ENCODE measurements at regions not wholly inside any gene's neighbourhood (a gene's known extent, or its start where the extent isn't known, plus 50 kb on each side); places are given as distances from the start of the nearest gene placed in this dataset.

DNA sequence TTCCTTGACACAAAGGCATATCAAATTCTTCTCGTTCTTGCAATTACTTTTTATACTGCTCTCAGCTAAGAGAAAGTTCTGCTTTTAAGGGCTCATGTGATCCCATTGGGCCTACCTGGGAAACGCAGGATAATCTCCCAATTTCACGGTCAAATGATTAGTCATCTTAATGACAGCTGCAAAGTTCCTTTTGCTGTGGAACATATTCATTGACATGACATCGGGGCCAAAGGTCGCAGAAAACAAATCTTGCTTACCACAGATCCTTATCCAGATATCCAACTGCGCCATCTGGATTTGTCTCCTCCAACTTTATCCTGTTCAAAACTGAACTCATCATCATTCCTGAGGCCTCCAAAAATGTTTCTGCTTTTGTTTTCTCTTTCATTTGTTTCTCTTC, 1085.6 kb upstream of the WWC1 start:
- FAIRE-seq = no peak

DNA sequence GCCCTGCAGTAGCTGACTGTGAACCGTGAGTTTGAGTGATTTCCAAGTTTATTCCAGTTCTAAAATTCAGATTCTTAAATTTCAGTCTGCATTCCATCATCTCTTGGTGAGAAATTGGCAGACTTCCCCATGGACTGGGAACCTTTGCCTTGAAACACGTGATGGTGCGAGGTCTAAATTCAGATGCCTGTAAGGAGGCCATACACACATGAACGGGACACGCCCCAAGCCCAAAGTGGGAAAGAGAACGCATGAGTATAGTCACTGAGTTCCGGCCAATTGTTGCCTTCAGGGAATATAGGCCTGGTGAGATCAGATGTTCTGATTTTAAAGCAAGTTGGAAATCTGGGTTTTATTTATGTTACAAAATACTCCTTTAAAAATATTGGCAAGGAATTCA, 1084.4 kb upstream of the WWC1 start:
- FAIRE-seq = no peak
- no peak for DNase-seq (ENCODE audit: extremely low spot score, insufficient read length, low read depth)

More for the DNA sequence above, 1085.6 kb upstream of the WWC1 start:
- no peak for DNase-seq (ENCODE audit: extremely low spot score, insufficient read length, low read depth)

DNA sequence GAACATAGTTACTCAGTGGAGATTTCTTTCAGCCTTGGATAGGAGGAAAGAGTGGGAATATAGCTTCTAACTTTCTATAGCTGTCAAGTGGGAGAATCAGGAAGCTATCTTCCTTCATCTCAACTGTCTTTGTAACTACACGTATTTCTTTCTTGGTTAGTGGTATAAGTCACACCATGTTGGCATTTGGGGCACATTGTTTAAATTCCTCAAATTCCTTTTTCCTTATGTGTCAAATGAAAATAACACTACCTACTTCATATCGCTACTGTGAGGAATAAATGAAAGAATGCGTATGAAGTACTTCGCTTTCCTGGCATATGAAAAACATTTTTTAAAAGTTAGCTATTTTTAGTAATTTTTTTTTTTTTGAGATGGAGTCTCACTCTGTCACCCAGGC, 1082.5 kb upstream of the WWC1 start:
- FAIRE-seq (no peak), DNase-seq (ENCODE audit: extremely low spot score, insufficient read length, low read depth) (no peak)

DNA sequence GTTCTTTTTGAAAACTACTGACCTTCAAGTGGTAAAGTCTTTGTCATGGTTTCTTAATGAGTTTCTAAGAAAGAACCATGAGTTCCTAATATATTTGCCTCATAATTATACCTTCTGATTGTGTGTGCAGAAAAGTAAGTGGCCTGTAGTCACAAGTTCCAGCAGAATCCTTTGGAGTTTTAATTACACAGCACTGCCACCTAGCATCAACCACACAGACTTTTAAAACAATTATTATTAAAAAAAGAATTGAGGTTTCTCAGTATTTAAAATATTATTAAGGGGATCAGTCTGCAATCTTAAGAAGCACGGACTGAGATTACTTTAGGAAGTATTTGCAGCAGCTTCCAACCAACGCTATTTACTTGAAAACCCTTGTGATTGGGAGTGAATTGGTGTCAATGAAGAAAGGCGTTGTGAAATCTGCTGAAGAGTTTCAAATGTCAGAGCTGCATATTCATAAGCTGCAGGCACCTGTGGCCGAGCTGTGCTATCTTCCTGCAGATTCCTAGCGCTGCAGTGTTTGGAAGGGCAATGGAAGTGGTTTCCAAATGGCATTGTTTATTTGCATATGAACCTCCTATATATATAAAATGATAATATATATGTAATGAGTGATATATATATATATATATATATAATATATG, 1074.2 kb upstream of the WWC1 start:
- FAIRE-seq = no peak
- no peak for DNase-seq (ENCODE audit: extremely low spot score, insufficient read length, low read depth)

DNA sequence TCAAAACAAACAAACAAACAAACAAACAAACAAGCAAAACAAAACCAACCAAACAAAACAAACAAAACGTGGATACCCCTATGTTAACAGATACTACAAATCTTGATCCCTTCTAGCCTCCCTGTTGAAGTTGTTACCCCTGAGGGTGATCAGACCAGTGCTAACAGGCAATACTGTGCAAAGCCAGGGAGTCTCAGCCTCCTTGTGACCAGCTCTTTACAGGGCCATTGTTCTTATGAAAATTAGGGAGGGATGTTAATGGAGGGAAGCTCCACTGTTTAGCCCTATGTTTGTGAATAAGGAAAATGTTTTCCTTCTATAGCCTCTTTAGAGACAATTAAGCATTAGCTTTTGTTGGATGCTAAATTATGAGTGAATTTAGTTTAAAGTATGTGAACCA, 1072.1 kb upstream of the WWC1 start:
- DNase-seq (ENCODE audit: extremely low spot score, insufficient read length, low read depth) (no peak), FAIRE-seq (no peak)

DNA sequence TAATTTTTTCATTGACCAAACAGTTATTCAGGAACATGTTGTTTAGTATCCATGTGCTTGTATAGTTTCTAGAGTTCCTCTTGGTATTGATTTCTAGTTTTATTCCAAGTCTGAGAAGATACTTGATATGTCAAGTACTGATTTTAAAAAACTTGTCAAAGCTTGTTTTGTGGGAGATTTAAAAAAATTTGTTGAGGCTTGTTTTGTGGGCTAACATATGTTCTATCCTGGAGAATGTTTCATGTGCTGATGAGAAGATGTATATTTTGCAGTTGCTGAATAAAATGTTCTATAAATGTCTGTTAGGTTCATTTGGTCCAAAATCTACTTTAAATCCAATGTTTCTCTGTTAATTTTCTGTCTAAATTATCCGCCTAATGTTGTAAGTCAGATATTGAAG, 1065.1 kb upstream of the WWC1 start:
- FAIRE-seq (no peak), DNase-seq (ENCODE audit: extremely low spot score, insufficient read length, low read depth) (no peak)

DNA sequence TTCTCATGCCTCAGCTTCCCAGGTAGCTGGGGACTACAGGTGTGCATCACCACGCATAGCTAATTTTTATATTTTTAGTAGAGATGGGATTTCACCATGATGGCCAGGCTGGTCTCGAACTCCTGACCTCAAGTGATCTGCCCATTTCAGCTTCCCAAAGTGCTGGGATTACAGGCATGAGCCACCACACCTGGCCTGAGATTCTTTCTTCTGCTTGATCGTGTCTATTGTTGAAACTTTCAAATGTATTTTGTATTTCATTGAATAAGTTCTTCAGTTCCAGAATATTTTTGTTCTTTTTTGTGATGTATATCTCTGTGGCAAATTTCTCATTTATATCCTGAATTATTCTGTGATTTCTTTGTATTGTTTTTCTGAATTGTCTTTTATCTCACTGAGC, 1063.3 kb upstream of the WWC1 start:
- FAIRE-seq = no peak

DNA sequence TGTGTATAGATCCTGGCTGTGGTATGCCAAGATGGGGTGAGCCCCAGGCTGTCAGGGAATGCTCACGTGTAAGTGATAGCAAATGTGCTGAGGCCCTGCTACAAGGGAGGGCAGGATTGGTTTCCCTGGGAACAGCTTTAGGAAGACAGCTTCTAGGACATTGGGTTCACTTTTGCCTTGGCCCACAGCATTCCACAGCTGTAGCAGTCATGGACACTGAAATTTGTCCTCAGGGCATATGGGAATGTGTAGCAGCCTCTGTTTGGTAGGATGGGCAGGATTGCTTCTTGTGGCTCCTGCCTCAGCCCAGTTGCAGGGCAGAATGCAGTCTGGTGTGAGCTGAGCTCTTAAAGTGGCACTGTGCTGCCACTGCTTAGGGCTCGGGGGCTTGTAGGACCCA, 1061.7 kb upstream of the WWC1 start:
- FAIRE-seq = no peak
- no peak for DNase-seq (ENCODE audit: extremely low spot score, insufficient read length, low read depth)

More for the DNA sequence above, 1063.3 kb upstream of the WWC1 start:
- DNase-seq (ENCODE audit: extremely low spot score, insufficient read length, low read depth) = no peak

DNA sequence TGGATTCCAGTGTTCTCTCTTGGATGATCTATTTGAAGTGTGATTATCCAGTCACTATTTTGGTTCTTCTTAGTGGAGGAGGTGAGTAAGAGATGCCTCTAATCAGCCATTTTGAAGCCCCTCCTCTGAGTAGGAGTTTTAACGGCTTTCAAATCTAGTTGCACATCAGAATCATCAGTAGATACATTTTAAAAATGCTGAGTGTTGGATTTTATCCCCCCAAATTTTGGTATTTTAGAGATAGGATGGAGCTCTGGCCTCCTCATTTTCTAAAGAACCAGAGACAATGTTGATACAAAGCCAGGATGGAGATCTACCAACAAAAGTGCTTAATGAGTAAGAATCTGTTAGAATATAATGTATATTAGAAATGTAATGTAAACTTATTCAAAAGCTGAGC, 1061.0 kb upstream of the WWC1 start:
- no peak for FAIRE-seq

DNA sequence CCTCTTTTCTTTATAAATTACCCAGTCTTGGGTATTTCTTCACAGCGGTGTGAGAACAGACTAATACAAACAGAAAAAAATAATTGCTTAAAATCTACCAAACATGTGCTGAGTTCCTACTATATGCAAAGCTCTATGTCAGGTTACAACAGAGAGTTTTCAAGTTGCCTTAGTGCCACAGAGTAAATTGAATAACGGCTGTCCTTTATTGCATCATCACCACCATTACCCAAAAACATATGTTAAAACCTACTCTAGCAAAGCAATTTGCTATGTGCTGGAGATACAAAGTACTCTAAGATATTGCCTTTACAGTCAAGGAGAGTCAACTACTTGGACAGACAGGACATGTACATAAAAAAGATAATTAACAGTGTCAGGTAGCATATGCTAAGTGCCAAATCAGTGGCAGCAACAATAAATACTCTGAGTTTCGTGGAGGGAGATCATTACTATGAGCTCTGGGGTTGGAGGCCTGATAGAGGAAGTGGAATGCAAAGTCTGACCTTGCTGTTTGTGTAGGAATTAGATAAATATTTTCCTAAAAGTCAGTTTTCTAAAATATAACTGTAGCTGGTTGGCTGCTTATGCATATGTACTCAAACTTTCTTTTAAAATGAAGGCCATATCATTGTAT, 1058.7 kb upstream of the WWC1 start:
- FAIRE-seq = no peak
- DNase-seq (ENCODE audit: extremely low spot score, insufficient read length, low read depth) = no peak

More for the DNA sequence above, 1061.0 kb upstream of the WWC1 start:
- DNase-seq (ENCODE audit: extremely low spot score, insufficient read length, low read depth) = no peak

DNA sequence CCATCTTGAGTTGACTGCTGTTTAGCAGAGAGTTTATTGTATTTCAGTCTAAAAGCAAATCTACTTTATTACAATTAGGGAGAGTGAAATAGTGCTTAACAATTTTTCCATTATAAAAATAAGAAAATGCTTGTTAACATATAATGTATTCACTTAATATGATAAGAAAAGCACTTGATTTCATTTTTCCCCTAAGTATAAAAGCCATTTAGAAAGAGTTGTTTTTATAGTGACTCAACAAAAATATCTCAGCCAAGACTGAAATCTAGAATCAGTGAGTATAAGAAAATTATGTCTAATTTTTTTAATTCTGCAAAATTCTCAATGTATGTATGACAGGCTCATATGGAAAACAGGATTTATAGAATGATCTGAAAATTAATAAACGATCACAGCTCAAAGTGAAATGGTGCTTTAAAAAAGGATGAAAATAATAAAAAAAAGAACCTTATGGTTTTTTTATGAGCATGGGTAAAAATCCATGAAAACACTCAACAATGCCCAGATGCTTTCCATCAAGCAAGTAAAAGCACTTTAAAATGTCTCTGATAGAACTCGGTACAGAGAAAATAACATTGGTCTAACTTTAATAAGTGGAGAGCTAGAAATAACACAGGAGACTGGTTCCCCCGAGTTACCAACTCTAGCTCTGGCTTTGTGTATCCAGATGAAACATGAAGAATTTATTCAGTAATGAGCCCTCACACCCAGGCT, 1057.8 kb upstream of the WWC1 start:
- FAIRE-seq (no peak), DNase-seq (ENCODE audit: extremely low spot score, insufficient read length, low read depth) (no peak)

DNA sequence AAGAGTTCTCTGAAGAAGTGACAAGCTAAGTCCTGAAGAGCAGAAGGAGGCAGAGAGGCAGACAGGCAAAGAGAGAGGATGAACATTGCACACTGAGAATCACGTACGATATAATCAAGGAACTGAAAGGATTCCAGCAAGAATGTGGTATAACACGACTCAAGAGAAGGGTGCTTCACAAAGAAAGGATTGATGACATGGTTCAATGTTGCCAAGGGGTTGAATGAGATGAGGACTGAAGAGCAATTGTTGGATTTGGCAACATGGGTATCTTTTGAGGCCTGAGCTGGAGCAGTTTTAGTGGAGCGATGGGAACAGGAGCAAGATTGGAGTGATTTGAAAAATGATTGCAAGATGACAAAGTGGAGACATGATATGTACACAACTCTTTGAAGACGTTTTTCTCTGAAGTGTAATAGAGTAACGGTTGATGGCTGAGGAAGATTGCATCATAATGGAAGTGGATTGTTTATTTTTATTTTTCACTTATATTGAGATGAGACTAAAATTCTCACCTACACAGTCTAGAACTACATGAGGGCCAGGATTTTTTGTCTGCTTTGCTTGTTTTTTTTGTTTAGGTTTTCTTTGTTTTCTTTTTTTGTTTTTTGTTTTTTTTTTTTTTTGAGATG, 1049.9 kb upstream of the WWC1 start:
- DNase-seq (ENCODE audit: extremely low spot score, insufficient read length, low read depth) = no peak
- FAIRE-seq = no peak

DNA sequence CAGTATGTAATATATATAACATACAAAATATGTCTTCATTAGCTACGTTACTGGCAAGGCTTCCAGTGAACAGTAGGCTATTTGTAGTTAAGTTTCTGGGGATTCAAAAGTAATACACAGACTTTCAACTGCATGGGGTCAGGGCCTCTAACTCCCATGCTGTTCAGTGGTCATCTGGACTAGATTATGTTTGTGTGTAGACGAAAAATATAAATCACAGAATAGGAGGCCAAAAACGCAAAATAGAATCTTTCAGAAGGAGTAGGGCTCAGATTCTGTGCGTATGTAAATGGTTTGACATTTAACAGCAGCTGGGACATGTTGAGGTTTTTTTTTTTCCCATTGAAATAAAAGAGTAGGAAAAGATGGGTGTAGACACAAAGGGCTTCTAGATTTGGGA, 1048.7 kb upstream of the WWC1 start:
- FAIRE-seq (no peak), DNase-seq (ENCODE audit: extremely low spot score, insufficient read length, low read depth) (no peak)

DNA sequence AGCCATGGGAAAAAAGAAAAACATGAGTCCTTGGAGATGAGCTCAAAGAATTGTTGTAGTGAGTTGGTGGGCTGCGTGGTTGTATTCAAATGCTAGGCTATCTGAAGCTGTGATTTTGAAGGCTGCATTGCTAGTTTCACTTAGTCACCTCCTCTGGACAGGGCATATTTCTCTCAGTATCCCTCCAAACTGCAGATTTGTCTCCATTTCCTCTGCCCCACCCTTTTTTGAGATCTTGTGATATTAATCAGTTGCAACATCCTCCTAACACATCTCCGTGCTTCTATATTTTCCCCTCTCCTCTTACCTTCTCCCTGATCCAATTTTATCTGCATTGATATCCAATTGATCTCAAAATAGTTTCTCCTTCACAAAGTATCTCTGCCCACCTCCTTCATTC, 1048.0 kb upstream of the WWC1 start:
- DNase-seq (ENCODE audit: extremely low spot score, insufficient read length, low read depth) (no peak), FAIRE-seq (no peak)

DNA sequence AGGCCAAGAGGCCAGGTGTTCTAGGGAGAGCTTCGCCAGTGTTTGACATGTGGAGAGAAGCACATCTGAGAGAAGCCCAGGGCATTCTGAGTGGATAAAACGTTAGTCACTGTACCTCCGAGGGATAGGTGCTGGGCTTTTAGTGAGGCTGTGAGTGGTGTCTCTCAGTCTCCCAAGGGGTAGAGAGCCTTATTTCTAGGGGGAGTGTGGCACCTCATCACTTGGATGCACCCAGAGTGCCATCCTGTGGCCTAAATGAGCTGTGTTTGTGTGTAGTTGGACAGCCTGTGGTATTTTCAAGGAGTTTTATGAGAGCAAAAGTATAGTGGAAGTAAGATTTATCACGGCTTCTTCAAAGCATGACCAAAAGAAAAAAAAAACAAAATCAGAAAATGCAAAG, 1046.9 kb upstream of the WWC1 start:
- no peak for DNase-seq (ENCODE audit: extremely low spot score, insufficient read length, low read depth)
- no peak for FAIRE-seq

DNA sequence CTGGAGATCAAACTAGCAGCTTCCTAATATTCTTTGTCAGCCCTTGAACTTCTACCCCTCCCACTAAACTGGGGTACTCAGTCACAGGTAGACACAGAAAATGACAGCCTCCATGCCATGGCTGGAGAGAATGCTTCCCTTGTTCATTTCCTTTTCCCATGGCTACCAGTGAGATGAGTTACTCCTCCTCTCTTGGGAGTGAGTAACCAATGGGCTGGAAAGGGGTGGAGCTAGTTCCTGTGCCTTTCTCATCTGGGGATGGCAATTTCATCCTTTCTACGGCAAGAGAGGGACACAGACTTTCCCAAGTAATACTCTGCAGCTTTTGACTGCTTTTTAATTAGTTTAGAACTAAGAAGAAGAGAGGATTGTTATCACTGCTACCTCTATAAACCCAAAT, 1045.6 kb upstream of the WWC1 start:
- DNase-seq (ENCODE audit: extremely low spot score, insufficient read length, low read depth) (no peak), FAIRE-seq (no peak)

DNA sequence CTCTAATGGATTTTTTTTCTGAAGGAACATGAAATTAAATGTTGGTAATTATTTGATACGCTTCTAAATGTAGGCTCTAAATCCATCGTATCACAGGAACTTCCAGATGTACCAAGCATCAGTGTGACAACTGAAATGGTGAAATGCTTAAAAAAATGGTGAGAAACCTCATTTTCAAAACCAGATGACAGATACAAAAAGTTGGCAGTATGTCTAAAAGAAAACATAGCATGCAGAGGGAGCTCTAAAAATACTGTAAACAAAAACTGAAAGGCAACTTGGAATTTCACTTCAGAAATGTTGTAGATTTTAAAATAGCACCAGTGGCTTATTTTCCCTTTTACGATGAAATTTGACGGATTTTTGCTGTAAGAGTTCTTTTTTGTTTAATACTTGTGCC, 1043.6 kb upstream of the WWC1 start:
- FAIRE-seq = no peak
- DNase-seq (ENCODE audit: extremely low spot score, insufficient read length, low read depth) = no peak

DNA sequence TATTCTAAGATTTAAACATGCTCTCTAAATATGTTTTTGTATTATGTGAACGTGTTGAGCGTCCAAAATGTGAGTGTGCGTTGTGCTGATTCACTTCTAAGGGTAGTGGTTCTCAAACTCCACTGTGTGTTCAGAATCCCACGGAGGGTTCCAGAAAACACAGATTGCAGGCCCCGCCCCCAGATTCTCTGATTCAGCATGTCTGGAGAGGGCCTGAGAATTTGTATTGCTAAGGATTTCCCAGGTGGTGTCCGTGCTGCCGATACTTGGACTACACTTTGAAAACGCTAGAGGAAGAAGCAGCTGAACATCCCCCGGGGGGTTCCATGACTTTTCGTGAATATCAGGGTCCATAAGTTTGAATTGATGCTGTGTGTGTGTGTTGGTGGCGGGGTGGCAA, 1043.2 kb upstream of the WWC1 start:
- no peak for FAIRE-seq

DNA sequence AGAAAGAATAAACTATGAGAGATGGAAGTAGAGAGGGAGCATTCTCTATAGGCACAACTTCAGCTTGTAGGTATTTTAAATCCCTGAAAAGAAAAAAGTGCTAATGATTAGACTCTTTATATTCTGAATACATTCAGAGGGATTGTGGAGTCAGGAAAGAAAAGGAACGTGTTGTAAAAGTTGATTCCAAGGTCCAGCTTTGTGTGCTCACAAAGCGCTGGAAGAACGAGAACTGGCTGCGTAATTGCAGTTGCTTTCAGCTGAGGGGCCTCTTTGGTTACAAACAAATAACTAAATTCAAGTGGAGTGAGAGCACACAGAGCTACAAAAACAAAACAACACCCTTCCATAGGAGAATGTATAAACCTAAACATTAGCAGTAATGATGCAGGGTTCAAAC, 1040.4 kb upstream of the WWC1 start:
- FAIRE-seq (no peak), DNase-seq (ENCODE audit: extremely low spot score, insufficient read length, low read depth) (no peak)

More for the DNA sequence above, 1043.2 kb upstream of the WWC1 start:
- DNase-seq (ENCODE audit: extremely low spot score, insufficient read length, low read depth) = no peak

DNA sequence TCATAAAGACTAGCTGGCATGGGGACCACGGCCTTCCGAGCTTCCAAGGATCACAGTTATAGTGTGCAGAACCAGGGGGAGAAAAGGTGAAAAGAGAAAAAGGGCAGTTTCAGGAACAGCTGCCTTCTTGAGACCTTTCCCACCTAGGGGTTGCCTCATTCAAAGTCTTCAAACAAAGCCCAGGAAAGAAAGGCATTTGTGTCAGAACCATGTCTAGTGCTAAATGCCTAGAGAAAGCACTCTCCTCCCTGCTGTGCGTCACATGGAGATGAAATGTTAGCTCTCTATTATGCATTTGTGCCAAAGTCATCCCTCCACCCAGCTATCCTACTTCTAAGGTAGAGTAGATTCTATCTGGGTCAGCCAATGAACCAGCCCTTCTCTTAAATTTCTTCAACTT, 1037.3 kb upstream of the WWC1 start:
- no peak for FAIRE-seq
- no peak for DNase-seq (ENCODE audit: extremely low spot score, insufficient read length, low read depth)

DNA sequence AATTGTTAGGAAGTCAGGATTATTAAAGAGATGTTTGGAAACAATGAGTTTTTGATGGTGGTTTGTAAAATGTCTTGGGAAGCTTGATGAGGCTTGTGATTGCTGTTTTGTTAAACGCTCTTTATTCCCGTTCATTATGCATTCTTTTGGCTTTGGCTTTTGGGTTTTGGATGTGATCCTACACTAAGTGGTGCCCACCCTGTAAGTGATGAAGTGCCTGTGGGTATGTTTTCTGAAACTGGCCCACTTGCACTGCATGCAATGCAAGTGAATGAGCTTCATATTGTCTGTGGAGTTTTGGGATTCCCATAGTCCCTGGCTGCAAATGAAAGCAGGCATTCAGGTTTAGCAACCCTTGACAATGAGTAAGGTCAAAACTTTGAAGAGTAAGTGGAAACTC, 1035.5 kb upstream of the WWC1 start:
- FAIRE-seq (no peak), DNase-seq (ENCODE audit: extremely low spot score, insufficient read length, low read depth) (no peak)

Data from GM18507 (cell line).